ENCODE measurements at regions not wholly inside any gene's neighbourhood (a gene's known extent, or its start where the extent isn't known, plus 50 kb on each side); places are given as distances from the start of the nearest gene placed in this dataset.
A peak's percentile ranks its signal among the peaks of the same experiment; 100 is the strongest.

DNA sequence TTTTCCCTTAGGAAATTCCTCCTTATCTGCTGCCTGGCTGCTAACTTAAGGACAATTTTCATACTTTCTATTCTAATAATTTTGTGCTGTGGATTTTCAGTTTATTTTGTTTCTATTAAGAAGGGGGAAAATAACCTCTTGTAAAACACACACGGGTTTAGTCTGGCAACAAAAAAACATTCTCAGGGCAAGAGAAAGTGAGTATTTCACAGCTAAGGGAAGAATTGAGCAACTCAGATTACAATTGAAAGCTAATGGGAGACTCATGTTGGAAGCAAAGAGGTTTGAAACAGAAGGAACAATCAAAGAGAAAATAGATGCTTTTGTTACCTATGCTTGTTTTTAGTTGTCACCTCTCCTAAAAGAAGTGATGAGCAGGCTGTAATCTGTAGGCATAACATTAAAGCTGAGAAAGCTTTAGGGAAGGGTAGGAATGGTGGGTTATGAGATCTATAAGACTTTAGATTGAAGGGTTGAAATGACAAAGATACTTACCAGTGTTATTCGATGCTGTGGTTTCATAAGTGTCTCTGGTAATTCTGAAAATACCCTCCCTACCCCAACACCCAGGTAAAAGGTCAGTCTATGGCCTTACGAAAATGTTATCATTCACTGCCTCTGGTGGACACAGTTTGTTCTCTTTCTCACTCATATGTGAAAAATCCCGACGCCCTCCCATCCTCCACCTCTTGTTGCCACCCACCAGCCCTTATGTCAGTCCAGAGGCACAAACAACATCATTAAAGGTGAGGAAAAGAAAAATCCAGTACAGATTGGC is 510.9 kb downstream of the TXNL1 start:
- DNase-seq (ENCODE audit: low read depth) = no peak
- no peak overlapping the region for H3K4me3 ChIP-seq (ENCODE audit: low read depth, low read length)
- POLR2A ChIA-PET = no interaction called here
- no peaks in the 10 kb centered on the region for H3K36me3 ChIP-seq (ENCODE audit: control insufficient read depth, insufficient read depth, low read length)
- TF ChIP-seq, protein P1, sequence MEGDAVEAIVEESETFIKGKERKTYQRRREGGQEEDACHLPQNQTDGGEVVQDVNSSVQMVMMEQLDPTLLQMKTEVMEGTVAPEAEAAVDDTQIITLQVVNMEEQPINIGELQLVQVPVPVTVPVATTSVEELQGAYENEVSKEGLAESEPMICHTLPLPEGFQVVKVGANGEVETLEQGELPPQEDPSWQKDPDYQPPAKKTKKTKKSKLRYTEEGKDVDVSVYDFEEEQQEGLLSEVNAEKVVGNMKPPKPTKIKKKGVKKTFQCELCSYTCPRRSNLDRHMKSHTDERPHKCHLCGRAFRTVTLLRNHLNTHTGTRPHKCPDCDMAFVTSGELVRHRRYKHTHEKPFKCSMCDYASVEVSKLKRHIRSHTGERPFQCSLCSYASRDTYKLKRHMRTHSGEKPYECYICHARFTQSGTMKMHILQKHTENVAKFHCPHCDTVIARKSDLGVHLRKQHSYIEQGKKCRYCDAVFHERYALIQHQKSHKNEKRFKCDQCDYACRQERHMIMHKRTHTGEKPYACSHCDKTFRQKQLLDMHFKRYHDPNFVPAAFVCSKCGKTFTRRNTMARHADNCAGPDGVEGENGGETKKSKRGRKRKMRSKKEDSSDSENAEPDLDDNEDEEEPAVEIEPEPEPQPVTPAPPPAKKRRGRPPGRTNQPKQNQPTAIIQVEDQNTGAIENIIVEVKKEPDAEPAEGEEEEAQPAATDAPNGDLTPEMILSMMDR (IDR thresholded peaks at IDR 0.05; ENCODE audit: insufficient read depth, low read depth, low read length) = no peak
- no peaks in the 10 kb centered on the region for H3K27me3 ChIP-seq (ENCODE audit: control insufficient read depth, insufficient read depth, low read length)
- CTCF ChIA-PET = interaction anchor here (0.9 kb wide), 1 partner anchor 449 kb away, joined by 3 read pairs; no protein-coding TSS in a partner anchor

DNA sequence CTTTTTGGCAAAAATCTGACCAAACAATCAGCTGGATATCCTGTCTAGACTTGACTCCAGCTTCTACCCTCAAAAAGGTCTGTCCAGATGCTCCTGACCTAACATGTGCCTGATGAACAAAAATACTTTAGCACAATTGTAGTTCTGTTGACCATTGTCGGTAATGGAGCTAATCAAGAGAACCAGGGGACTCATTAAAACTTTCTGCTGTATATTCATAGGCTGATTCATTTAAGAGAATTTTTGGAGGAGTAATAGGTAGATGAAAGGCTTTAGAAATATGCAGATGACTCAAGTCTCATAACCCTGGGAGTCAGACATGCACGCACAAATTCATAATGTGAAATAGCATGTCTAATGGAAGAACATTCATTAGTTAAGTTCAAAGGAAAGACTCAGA is 514.2 kb downstream of the TXNL1 start:
- no peaks in the 10 kb centered on the region for H3K27me3 ChIP-seq (ENCODE audit: control insufficient read depth, insufficient read depth, low read length)
- TF ChIP-seq, protein P1 (IDR thresholded peaks at IDR 0.05; ENCODE audit: insufficient read depth, low read depth, low read length) = no peak
- ChIA-PET POLR2A (interaction anchor here (0.6 kb wide), 1 partner anchor 16 kb away, joined by 6 read pairs; no protein-coding TSS in a partner anchor), CTCF (interaction anchor here (1.4 kb wide), 1 partner anchor 12 kb away, joined by 5 read pairs; no protein-coding TSS in a partner anchor)
- no peaks in the 10 kb centered on the region for H3K36me3 ChIP-seq (ENCODE audit: control insufficient read depth, insufficient read depth, low read length)
- peak; percentile 96 for DNase-seq (ENCODE audit: low read depth)
- no peak overlapping the region for H3K4me3 ChIP-seq (ENCODE audit: low read depth, low read length)

- ChIA-PET CTCF (interaction anchor here (0.5 kb wide), 1 partner anchor 933 kb away, joined by 4 read pairs; no protein-coding TSS in a partner anchor), POLR2A (no interaction called here)
- no peaks in the 10 kb centered on the region for H3K27me3 ChIP-seq (ENCODE audit: control insufficient read depth, insufficient read depth, low read length)
- TF ChIP-seq, protein P1 (IDR thresholded peaks at IDR 0.05; ENCODE audit: insufficient read depth, low read depth, low read length) = no peak
- H3K4me3 ChIP-seq (ENCODE audit: low read depth, low read length) = no peak overlapping the region
- no peak for DNase-seq (ENCODE audit: low read depth)
- H3K36me3 ChIP-seq (ENCODE audit: control insufficient read depth, insufficient read depth, low read length) = no peaks in the 10 kb centered on the region
These were observed 516.7 kb downstream of the TXNL1 start for GRCh38 chr18:56121669-56122068.

- Histone ChIP-seq H3K4me3 (ENCODE audit: low read depth, low read length) (no peak overlapping the region), H3K36me3 (ENCODE audit: control insufficient read depth, insufficient read depth, low read length) (no peaks in the 10 kb centered on the region), H3K27me3 (ENCODE audit: control insufficient read depth, insufficient read depth, low read length) (no peaks in the 10 kb centered on the region)
- CTCF ChIA-PET = no interaction called here
- POLR2A ChIA-PET = no interaction called here
- TF ChIP-seq, protein P1 (IDR thresholded peaks at IDR 0.05; ENCODE audit: insufficient read depth, low read depth, low read length) = no peak
- DNase-seq (ENCODE audit: low read depth) = no peak
These were observed 517.6 kb downstream of the TXNL1 start for GRCh38 chr18:56120782-56121181.

GRCh38 chr18:56119681-56120080 is 518.7 kb downstream of the TXNL1 start:
- H3K4me3 ChIP-seq (ENCODE audit: low read depth, low read length) = no peak overlapping the region
- DNase-seq (ENCODE audit: low read depth) = no peak
- no peaks in the 10 kb centered on the region for H3K36me3 ChIP-seq (ENCODE audit: control insufficient read depth, insufficient read depth, low read length)
- TF ChIP-seq, protein P1 (IDR thresholded peaks at IDR 0.05; ENCODE audit: insufficient read depth, low read depth, low read length) = no peak
- POLR2A ChIA-PET = no interaction called here
- CTCF ChIA-PET = no interaction called here
- H3K27me3 ChIP-seq (ENCODE audit: control insufficient read depth, insufficient read depth, low read length) = no peaks in the 10 kb centered on the region
